ENCODE measurements at regions not wholly inside any gene's neighbourhood (a gene's known extent, or its start where the extent isn't known, plus 50 kb on each side); places are given as distances from the start of the nearest gene placed in this dataset.

- no peaks in the 10 kb centered on the region for H3K4me1 ChIP-seq (ENCODE audit: low read depth, poor library complexity, severe bottlenecking)
- no peaks in the 10 kb centered on the region for H3K79me2 ChIP-seq (ENCODE audit: insufficient read depth, low read depth)
- no peak overlapping the region for H3K27ac ChIP-seq
- H3K36me3 ChIP-seq (ENCODE audit: insufficient read depth) = no peaks in the 10 kb centered on the region
- no peak overlapping the region for H3K4me3 ChIP-seq (IDR thresholded peaks at IDR 0.05; ENCODE audit: insufficient read depth, low read depth, low read length)
- H3K27me3 ChIP-seq (ENCODE audit: insufficient read depth, low read depth) = no peaks in the 10 kb centered on the region
- TF ChIP-seq, protein P1, sequence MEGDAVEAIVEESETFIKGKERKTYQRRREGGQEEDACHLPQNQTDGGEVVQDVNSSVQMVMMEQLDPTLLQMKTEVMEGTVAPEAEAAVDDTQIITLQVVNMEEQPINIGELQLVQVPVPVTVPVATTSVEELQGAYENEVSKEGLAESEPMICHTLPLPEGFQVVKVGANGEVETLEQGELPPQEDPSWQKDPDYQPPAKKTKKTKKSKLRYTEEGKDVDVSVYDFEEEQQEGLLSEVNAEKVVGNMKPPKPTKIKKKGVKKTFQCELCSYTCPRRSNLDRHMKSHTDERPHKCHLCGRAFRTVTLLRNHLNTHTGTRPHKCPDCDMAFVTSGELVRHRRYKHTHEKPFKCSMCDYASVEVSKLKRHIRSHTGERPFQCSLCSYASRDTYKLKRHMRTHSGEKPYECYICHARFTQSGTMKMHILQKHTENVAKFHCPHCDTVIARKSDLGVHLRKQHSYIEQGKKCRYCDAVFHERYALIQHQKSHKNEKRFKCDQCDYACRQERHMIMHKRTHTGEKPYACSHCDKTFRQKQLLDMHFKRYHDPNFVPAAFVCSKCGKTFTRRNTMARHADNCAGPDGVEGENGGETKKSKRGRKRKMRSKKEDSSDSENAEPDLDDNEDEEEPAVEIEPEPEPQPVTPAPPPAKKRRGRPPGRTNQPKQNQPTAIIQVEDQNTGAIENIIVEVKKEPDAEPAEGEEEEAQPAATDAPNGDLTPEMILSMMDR (conservative IDR thresholded peaks at IDR 0.05; ENCODE audit: low read depth, low read length) = no peak
- H2AFZ ChIP-seq (ENCODE audit: low read depth) = no peak overlapping the region
- H4K20me1 ChIP-seq (ENCODE audit: insufficient read depth) = no peaks in the 10 kb centered on the region
- no peak overlapping the region for H3K9ac ChIP-seq
- H3K4me2 ChIP-seq = no peak overlapping the region
Observed at GRCh38 chr6:77072694-77073409, 390.4 kb downstream of the HTR1B start.

GRCh38 chr6:77063494-77063893 is 399.8 kb downstream of the HTR1B start:
- H3K27ac ChIP-seq = no peak overlapping the region
- no peaks in the 10 kb centered on the region for H4K20me1 ChIP-seq (ENCODE audit: insufficient read depth)
- H3K36me3 ChIP-seq (ENCODE audit: insufficient read depth) = no peaks in the 10 kb centered on the region
- H3K4me1 ChIP-seq (ENCODE audit: low read depth, poor library complexity, severe bottlenecking) = no peaks in the 10 kb centered on the region
- H3K9ac ChIP-seq = no peak overlapping the region
- H3K79me2 ChIP-seq (ENCODE audit: insufficient read depth, low read depth) = no peaks in the 10 kb centered on the region
- no peak overlapping the region for H2AFZ ChIP-seq (ENCODE audit: low read depth)
- no peak overlapping the region for H3K4me2 ChIP-seq
- no peaks in the 10 kb centered on the region for H3K27me3 ChIP-seq (ENCODE audit: insufficient read depth, low read depth)
- H3K4me3 ChIP-seq (IDR thresholded peaks at IDR 0.05; ENCODE audit: insufficient read depth, low read depth, low read length) = no peak overlapping the region
- TF ChIP-seq, protein P1 (conservative IDR thresholded peaks at IDR 0.05; ENCODE audit: low read depth, low read length) = no peak

DNA sequence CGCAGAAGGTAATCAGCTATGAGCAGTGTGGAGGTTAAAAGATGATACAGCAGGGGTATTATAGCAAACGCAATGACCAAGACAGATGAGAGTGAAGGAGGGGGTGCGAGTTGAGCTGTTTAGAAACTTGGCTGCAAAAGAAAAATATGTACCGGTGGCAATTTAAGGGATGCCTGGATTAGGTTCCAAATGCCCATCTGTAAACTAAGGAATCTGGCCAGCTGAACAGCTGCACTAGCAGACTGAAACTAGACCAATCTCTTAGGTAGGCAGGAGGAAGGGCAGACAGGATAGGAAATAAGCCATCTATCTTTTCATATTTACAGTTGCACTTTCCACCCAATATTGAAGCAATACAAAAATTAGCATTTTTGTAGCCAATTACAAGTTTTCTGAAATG is 407.6 kb downstream of the HTR1B start:
- Histone ChIP-seq H4K20me1 (ENCODE audit: insufficient read depth) (no peaks in the 10 kb centered on the region), H3K27me3 (ENCODE audit: insufficient read depth, low read depth) (no peaks in the 10 kb centered on the region), H3K36me3 (ENCODE audit: insufficient read depth) (no peaks in the 10 kb centered on the region), H3K4me2 (no peak overlapping the region), H3K27ac (no peak overlapping the region), H3K4me1 (ENCODE audit: low read depth, poor library complexity, severe bottlenecking) (no peaks in the 10 kb centered on the region), H3K9ac (no peak overlapping the region), H3K4me3 (IDR thresholded peaks at IDR 0.05; ENCODE audit: insufficient read depth, low read depth, low read length) (no peak overlapping the region), H3K79me2 (ENCODE audit: insufficient read depth, low read depth) (no peaks in the 10 kb centered on the region), H2AFZ (ENCODE audit: low read depth) (no peak overlapping the region)
- TF ChIP-seq, protein P1 (conservative IDR thresholded peaks at IDR 0.05; ENCODE audit: low read depth, low read length) = no peak

DNA sequence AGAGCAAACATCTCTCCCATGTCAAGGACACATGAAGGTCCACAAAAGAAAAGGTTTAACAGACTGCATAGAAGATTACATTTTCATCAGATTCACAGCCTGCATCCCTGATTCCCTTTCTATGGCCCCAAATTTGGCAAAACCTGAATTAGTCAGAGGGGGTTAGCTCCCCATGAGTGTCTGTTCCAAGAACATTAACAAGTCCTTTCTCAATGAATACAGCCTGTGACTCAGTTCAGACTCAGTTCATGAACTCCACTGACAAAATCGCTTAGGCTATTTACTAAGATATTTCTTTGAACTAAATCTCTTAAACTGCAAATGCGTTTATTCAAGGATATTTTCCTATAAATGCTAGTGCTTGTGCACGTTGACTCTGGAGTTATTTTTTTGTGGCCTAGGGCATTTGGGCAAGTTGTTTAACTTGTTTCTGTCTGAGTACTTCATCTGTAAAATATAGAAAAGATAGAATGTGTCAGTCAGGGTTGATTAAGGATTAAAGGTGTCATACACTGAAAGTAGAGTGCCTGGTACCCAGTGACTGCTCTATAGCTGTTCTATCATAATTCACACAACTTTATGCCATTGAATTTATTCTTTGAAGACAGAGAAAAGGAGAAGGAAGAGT is 422.6 kb downstream of the HTR1B start:
- no peaks in the 10 kb centered on the region for H3K36me3 ChIP-seq (ENCODE audit: insufficient read depth)
- H3K79me2 ChIP-seq (ENCODE audit: insufficient read depth, low read depth) = no peaks in the 10 kb centered on the region
- TF ChIP-seq, protein P1 (conservative IDR thresholded peaks at IDR 0.05; ENCODE audit: low read depth, low read length) = no peak
- H3K4me2 ChIP-seq = no peak overlapping the region
- H3K27me3 ChIP-seq (ENCODE audit: insufficient read depth, low read depth) = no peaks in the 10 kb centered on the region
- H3K4me1 ChIP-seq (ENCODE audit: low read depth, poor library complexity, severe bottlenecking) = no peaks in the 10 kb centered on the region
- no peak overlapping the region for H3K9ac ChIP-seq
- H3K27ac ChIP-seq = no peak overlapping the region
- no peak overlapping the region for H2AFZ ChIP-seq (ENCODE audit: low read depth)
- no peak overlapping the region for H3K4me3 ChIP-seq (IDR thresholded peaks at IDR 0.05; ENCODE audit: insufficient read depth, low read depth, low read length)
- no peaks in the 10 kb centered on the region for H4K20me1 ChIP-seq (ENCODE audit: insufficient read depth)
